Activated CD4-positive, alpha-beta T cell treated with anti-CD3 and anti-CD28 coated beads for 36 hours (primary cell): ENCODE measurements at regions not wholly inside any gene's neighbourhood (a gene's known extent, or its start where the extent isn't known, plus 50 kb on each side); places are given as distances from the start of the nearest gene placed in this dataset.

Source experiments
- ATAC-seq: fragments of 200-7000 bp; cut with Tn5 transposase; one replicate; pipeline ENCODE4 v1.10.0; 2021; ENCODE audit warnings: mild to moderate bottlenecking, moderate library complexity
- CTCF ChIA-PET: fragments of 350-600 bp; sonication (Branson Sonifier 250); formaldehyde crosslinking; loops from one replicate; lab custom pipeline; 2021; ENCODE audit warnings: antibody characterized with exemption; lab: Charles Lee
- POLR2A ChIA-PET: fragments of 350-600 bp; sonication (Branson Sonifier 250); formaldehyde crosslinking; loops from one replicate; lab custom pipeline; 2021; ENCODE audit warnings: antibody characterized with exemption, inconsistent platforms; lab: Charles Lee
- DNase-seq: peaks from one replicate; pipeline ENCODE4 v3.0.0-alpha.2; 2020
- H3K27ac Mint-ChIP-seq: one replicate; pipeline ENCODE4 v1.8.0; 2021; ENCODE audit warnings: mixed read lengths
- H3K27me3 Mint-ChIP-seq: one replicate; pipeline ENCODE4 v1.8.0; 2021; ENCODE audit warnings: mixed read lengths
- H3K36me3 Mint-ChIP-seq: one replicate; pipeline ENCODE4 v1.8.0; 2021; ENCODE audit warnings: low read depth, mixed read lengths
- H3K4me1 Mint-ChIP-seq: one replicate; pipeline ENCODE4 v1.8.0; 2021; ENCODE audit warnings: mixed read lengths
- H3K4me3 Mint-ChIP-seq: one replicate; pipeline ENCODE4 v1.8.0; 2021; ENCODE audit warnings: mild to moderate bottlenecking, moderate library complexity, mixed read lengths
- H3K9me3 Mint-ChIP-seq: one replicate; pipeline ENCODE4 v1.8.0; 2021; ENCODE audit warnings: low read depth, mixed read lengths
- intact Hi-C, 2 experiments: fragments of 100-400 bp; cut with DNase I in 1 of 2; cut with micrococcal nuclease in 1 of 2; formaldehyde crosslinking; loops; one replicate each; pipeline versions ENCODE4 v1.14.2 to v1.15.1; 2022 to 2024; cut with DNase I, micrococcal nuclease

DNA sequence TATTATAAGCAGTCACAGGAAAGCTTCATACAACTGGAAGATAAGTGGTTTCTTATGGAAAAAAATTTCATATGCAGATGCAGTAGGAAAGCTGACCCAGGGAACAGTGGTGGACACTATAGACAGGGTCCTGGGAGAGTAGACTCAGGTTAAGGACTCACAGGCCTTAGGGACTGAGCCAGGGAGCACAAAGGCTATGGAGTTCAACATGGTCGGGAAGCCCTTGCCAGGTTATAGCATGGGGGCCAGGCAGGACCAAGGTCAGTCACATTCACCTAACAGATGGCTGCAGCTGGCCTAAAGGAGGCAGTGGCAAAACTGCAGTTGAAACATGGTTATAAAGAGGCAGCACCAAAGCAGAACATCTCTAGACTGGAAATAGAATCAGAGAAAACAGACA lies 54.9 kb upstream of the UNC5B start:
- ATAC-seq, result no peak
- intact Hi-C loops, result no loop called here
- POLR2A ChIA-PET, result no interaction called here

GRCh38 chr10:71158251-71158650 lies 54.1 kb upstream of the UNC5B start:
- DNase-seq (no peak), ATAC-seq (no peak)
- Mint-ChIP-seq H3K4me3 (no peak overlapping the region), H3K36me3 (no peaks in the 10 kb centered on the region), H3K9me3 (no peaks in the 10 kb centered on the region), H3K4me1 (no peaks in the 10 kb centered on the region), H3K27ac (no peak overlapping the region), H3K27me3 (no peaks in the 10 kb centered on the region)
- ChIA-PET POLR2A (no interaction called here), CTCF (interaction anchor here (1.4 kb wide), 1 partner anchor 51 kb away, joined by 3 read pairs; no protein-coding TSS in a partner anchor)
- intact Hi-C loops, result no loop called here

More for the DNA sequence above, 54.9 kb upstream of the UNC5B start:
- DNase-seq, result no peak
- CTCF ChIA-PET, result interaction anchor here (1.4 kb wide), 1 partner anchor 52 kb away, joined by 3 read pairs; no protein-coding TSS in a partner anchor
- Mint-ChIP-seq H3K9me3 (no peaks in the 10 kb centered on the region), H3K4me3 (no peak overlapping the region), H3K36me3 (no peaks in the 10 kb centered on the region), H3K27me3 (no peaks in the 10 kb centered on the region), H3K4me1 (no peaks in the 10 kb centered on the region), H3K27ac (no peak overlapping the region)

- ChIA-PET CTCF (no interaction called here), POLR2A (interaction anchor here (0.5 kb wide), 1 partner anchor 494 kb away, joined by 4 read pairs; no protein-coding TSS in a partner anchor)
- Mint-ChIP-seq H3K27me3 (no peaks in the 10 kb centered on the region), H3K36me3 (no peaks in the 10 kb centered on the region), H3K4me3 (no peak overlapping the region), H3K27ac (no peak overlapping the region), H3K4me1 (no peaks in the 10 kb centered on the region), H3K9me3 (no peaks in the 10 kb centered on the region)
- ATAC-seq (no peak), DNase-seq (no peak)
- intact Hi-C loops, result no loop called here
Observed at GRCh38 chr10:71158902-71159301, 53.5 kb upstream of the UNC5B start.

DNA sequence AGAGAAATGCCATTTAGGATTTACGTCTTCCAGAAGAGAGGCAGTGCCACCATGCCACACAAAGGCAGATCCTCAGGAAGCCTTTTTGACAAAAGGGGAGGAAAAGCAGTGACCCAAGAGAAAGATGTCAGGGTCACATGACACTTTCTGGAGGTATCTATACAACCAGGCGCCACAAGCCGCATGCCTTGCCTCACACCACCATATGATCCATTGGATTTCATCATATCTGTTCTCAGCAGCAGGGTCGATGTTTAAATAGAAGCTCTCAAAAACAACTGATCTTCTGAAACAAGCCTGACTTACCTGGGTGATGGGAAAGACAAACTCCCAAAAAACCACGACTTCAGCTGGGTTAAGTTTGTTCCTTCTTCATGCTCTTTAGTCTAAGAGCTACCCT lies 52.5 kb upstream of the UNC5B start:
- ChIA-PET CTCF (interaction anchor here (0.5 to 0.7 kb wide), 2 partner anchors 110 to 239 kb away, joined by 3 to 4 read pairs; no protein-coding TSS in a partner anchor), POLR2A (no interaction called here)
- no peak for DNase-seq
- Mint-ChIP-seq H3K4me1 (no peaks in the 10 kb centered on the region), H3K36me3 (no peaks in the 10 kb centered on the region), H3K27me3 (peaks cover 3% of the 10 kb centered on the region), H3K27ac (no peak overlapping the region), H3K9me3 (no peaks in the 10 kb centered on the region), H3K4me3 (no peak overlapping the region)
- intact Hi-C loops, result no loop called here
- no peak for ATAC-seq

- Mint-ChIP-seq H3K27me3 (peaks cover 3% of the 10 kb centered on the region), H3K4me3 (no peak overlapping the region), H3K36me3 (no peaks in the 10 kb centered on the region), H3K4me1 (no peaks in the 10 kb centered on the region), H3K9me3 (no peaks in the 10 kb centered on the region), H3K27ac (no peak overlapping the region)
- DNase-seq (peak; percentile 11), ATAC-seq (peak; percentile 80)
- ChIA-PET POLR2A (no interaction called here), CTCF (no interaction called here)
- intact Hi-C loops, result no loop called here
Observed at GRCh38 chr10:71161425-71161824, 50.9 kb upstream of the UNC5B start.
